Pancreas (tissue), 10 donors: ENCODE measurements at regions not wholly inside any gene's neighbourhood (a gene's known extent, or its start where the extent isn't known, plus 50 kb on each side); places are given as distances from the start of the nearest gene placed in this dataset.

Source experiments
- ATAC-seq, 4 donors: fragments of 200-7000 bp; cut with Tn5 transposase; one replicate each; pipeline versions ENCODE4 v1.8.0 to v1.9.1; 2020; ENCODE audit warnings: mild to moderate bottlenecking in 4 of 4, moderate library complexity in 4 of 4
- DNase-seq, 6 donors: peaks; one replicate each; pipeline ENCODE4 v3.0.0-alpha.2; 2020
- FAIRE-seq: peaks from 2 replicates; lab custom pipeline; 2012; peaks lifted over from hg19 to GRCh38; lab: Jason Lieb, UNC
- H3K27ac ChIP-seq, 4 donors: fragments of 200-600 bp; sonication (generic); 1 replicate in 3 of 4; 2 replicates in 1 of 4; pipeline versions ENCODE4 v1.5.0 to v1.8.0; 2020
- H3K27me3 ChIP-seq, 4 donors: fragments of 200-600 bp; one replicate each; pipeline ENCODE4 v1.8.0; 2021
- H3K36me3 ChIP-seq, 3 donors: fragments of 200-600 bp; sonication (generic) in 1 of 3; one replicate each; pipeline versions ENCODE4 v1.5.0 to v1.8.0; 2020 to 2021
- H3K4me1 ChIP-seq, 3 donors: fragments of 200-600 bp; one replicate each; pipeline ENCODE4 v1.8.0; 2021
- H3K4me3 ChIP-seq, 4 donors: fragments of 200-600 bp; sonication (generic) in 2 of 4; one replicate each; pipeline versions ENCODE4 v1.5.0 to v1.8.0; 2020 to 2021
- H3K9me3 ChIP-seq, 4 donors: fragments of 200-600 bp; one replicate each; pipeline ENCODE4 v1.8.0; 2021
- CTCF ChIP-seq, 4 donors: fragments of 200-600 bp; sonication (generic) in 3 of 4; IDR thresholded peaks; one replicate each; pipeline versions ENCODE4 v1.5.0 to v1.8.0; 2021; ENCODE audit warnings: antibody characterized with exemption in 4 of 4
- WGBS, 2 donors: extraction: QIAGEN DNeasy Blood & Tissue Kit; methylation state at CpG; one replicate each; pipeline ENCODE4 v1.1.7; 2013; 5-methylcytosine and 5-hydroxymethylcytosine counted together
- intact Hi-C, 3 donors: fragments of 100-400 bp; cut with DNase I; formaldehyde crosslinking; loops; one replicate each; pipeline versions ENCODE4 v1.11.1 to v1.14.2; 2022
- donor health status: healthy with polysubstance abuse.
- donor health status: DM: no; HTN: no; CAD: no; lungs with moderate emphysema.
- donor health status: DM: no; HTN: no; CAD: no.
- donor health status: control.
- donor health status: control.
- donor health status: Bipolar disorder and iron deficiency.
- donor health status: DM: yes; HTN: yes; CAD: no.
- donor health status: DM: no; HTN: no; CAD: no.
- donor health status: DM: no; HTN: no; CAD: no.
- donor health status: DM: yes; HTN: yes; CAD: no.

- DNase-seq (no peak), FAIRE-seq (no peak), ATAC-seq (no peak)
- Histone ChIP-seq H3K4me3 (no peak overlapping the region), H3K9me3 (no peaks in the 10 kb centered on the region), H3K4me1 (no peaks in the 10 kb centered on the region), H3K27me3 (no peaks in the 10 kb centered on the region), H3K27ac (no peak overlapping the region), H3K36me3 (no peaks in the 10 kb centered on the region)
- TF ChIP-seq CTCF (IDR thresholded peaks at IDR 0.05), result no peak
- WGBS, 2 donors, result 55 to 65% methylated on average over 6 of the region's 6 CpGs
- intact Hi-C loops, result no loop called here
Observed at GRCh38 chr6:88490195-88490907, 324.2 kb upstream of the CNR1 start.

GRCh38 chr6:88483424-88483823 lies 317.3 kb upstream of the CNR1 start:
- DNase-seq, result no peak
- FAIRE-seq, result no peak
- ATAC-seq, result no peak
- no peak for TF ChIP-seq CTCF (IDR thresholded peaks at IDR 0.05)
- no peak overlapping the region for H3K4me3 ChIP-seq
- no peaks in the 10 kb centered on the region for H3K36me3 ChIP-seq
- no peaks in the 10 kb centered on the region for H3K9me3 ChIP-seq
- H3K27me3 ChIP-seq, result no peaks in the 10 kb centered on the region
- intact Hi-C loops, result no loop called here
- no peak overlapping the region for H3K27ac ChIP-seq
- WGBS, 2 donors, result 56 to 57% methylated on average over 2 of the region's 2 CpGs
- H3K4me1 ChIP-seq, result no peaks in the 10 kb centered on the region

- no peak for FAIRE-seq
- WGBS, 2 donors, result 38 to 57% methylated on average over 1 of the region's 1 CpG
- ATAC-seq, result no peak
- no peaks in the 10 kb centered on the region for H3K36me3 ChIP-seq
- H3K9me3 ChIP-seq, result no peaks in the 10 kb centered on the region
- no peaks in the 10 kb centered on the region for H3K4me1 ChIP-seq
- intact Hi-C loops, result no loop called here
- TF ChIP-seq CTCF (IDR thresholded peaks at IDR 0.05), result no peak
- H3K27ac ChIP-seq, result no peak overlapping the region
- DNase-seq, result no peak
- no peaks in the 10 kb centered on the region for H3K27me3 ChIP-seq
- H3K4me3 ChIP-seq, result no peak overlapping the region
Observed at GRCh38 chr6:88482465-88482864, 316.3 kb upstream of the CNR1 start.

- intact Hi-C loops, result no loop called here
- Histone ChIP-seq H3K36me3 (no peaks in the 10 kb centered on the region), H3K9me3 (no peaks in the 10 kb centered on the region), H3K27me3 (no peaks in the 10 kb centered on the region), H3K4me3 (no peak overlapping the region), H3K27ac (no peak overlapping the region), H3K4me1 (no peaks in the 10 kb centered on the region)
- DNase-seq (no peak), ATAC-seq (no peak), FAIRE-seq (no peak)
- 9 to 11% methylated on average over 1 of the region's 1 CpG for WGBS, 2 donors
- no peak for TF ChIP-seq CTCF (IDR thresholded peaks at IDR 0.05)
Observed at GRCh38 chr6:88481519-88481918, 315.4 kb upstream of the CNR1 start.

GRCh38 chr6:88480816-88481215 lies 314.7 kb upstream of the CNR1 start:
- WGBS, 2 donors, result 68 to 75% methylated on average over 5 of the region's 5 CpGs
- TF ChIP-seq CTCF (IDR thresholded peaks at IDR 0.05), result no peak
- Histone ChIP-seq H3K9me3 (no peaks in the 10 kb centered on the region), H3K36me3 (no peaks in the 10 kb centered on the region), H3K4me3 (no peak overlapping the region), H3K27me3 (no peaks in the 10 kb centered on the region), H3K27ac (no peak overlapping the region), H3K4me1 (no peaks in the 10 kb centered on the region)
- intact Hi-C loops, result no loop called here
- DNase-seq (no peak), FAIRE-seq (no peak), ATAC-seq (no peak)
